ENCODE measurements at regions not wholly inside any gene's neighbourhood (a gene's known extent, or its start where the extent isn't known, plus 50 kb on each side); places are given as distances from the start of the nearest gene placed in this dataset.

DNA sequence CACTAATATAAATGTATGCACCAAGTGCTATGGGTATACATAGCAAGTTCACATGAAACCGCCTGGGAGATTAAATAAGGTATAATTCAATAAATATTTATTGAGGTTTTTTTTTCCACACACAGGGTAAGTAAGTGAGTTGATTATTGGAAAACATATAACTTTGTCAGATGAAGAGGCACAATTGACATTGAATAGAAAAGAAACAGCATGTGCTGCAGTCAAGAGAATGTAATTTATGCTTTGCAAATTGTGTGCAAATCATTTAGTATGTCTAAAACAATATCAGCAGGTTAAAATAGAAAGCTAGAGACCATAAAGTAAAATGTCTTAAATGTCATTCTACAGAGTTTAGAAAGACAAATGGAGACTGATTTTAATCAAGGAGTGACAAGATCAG lies 560.0 kb downstream of the AMY1C start (continued):
- TF ChIP-seq, protein P1, sequence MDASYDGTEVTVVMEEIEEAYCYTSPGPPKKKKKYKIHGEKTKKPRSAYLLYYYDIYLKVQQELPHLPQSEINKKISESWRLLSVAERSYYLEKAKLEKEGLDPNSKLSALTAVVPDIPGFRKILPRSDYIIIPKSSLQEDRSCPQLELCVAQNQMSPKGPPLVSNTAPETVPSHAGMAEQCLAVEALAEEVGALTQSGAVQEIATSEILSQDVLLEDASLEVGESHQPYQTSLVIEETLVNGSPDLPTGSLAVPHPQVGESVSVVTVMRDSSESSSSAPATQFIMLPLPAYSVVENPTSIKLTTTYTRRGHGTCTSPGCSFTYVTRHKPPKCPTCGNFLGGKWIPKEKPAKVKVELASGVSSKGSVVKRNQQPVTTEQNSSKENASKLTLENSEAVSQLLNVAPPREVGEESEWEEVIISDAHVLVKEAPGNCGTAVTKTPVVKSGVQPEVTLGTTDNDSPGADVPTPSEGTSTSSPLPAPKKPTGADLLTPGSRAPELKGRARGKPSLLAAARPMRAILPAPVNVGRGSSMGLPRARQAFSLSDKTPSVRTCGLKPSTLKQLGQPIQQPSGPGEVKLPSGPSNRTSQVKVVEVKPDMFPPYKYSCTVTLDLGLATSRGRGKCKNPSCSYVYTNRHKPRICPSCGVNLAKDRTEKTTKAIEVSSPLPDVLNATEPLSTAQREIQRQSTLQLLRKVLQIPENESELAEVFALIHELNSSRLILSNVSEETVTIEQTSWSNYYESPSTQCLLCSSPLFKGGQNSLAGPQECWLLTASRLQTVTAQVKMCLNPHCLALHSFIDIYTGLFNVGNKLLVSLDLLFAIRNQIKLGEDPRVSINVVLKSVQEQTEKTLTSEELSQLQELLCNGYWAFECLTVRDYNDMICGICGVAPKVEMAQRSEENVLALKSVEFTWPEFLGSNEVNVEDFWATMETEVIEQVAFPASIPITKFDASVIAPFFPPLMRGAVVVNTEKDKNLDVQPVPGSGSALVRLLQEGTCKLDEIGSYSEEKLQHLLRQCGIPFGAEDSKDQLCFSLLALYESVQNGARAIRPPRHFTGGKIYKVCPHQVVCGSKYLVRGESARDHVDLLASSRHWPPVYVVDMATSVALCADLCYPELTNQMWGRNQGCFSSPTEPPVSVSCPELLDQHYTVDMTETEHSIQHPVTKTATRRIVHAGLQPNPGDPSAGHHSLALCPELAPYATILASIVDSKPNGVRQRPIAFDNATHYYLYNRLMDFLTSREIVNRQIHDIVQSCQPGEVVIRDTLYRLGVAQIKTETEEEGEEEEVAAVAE (CRISPR knock-in tag; IDR thresholded peaks at IDR 0.05; ENCODE audit: borderline replicate concordance) = no peak
- TF ChIP-seq ZNF451 (CRISPR knock-in tag; IDR thresholded peaks at IDR 0.05) (no peak), ZNF33B (CRISPR knock-in tag; IDR thresholded peaks at IDR 0.05) (no peak), ZNF274 (CRISPR knock-in tag; IDR thresholded peaks at IDR 0.05) (no peak), CBX2 (IDR thresholded peaks at IDR 0.05; ENCODE audit: low read depth, low read length) (no peak), CBX2 (CRISPR knock-in tag; IDR thresholded peaks at IDR 0.05; ENCODE audit: low read depth) (no peak), MIXL1 (CRISPR knock-in tag; IDR thresholded peaks at IDR 0.05) (no peak), RAD21 (CRISPR knock-in tag; IDR thresholded peaks at IDR 0.05) (no peak)
- TF ChIP-seq, protein P2, sequence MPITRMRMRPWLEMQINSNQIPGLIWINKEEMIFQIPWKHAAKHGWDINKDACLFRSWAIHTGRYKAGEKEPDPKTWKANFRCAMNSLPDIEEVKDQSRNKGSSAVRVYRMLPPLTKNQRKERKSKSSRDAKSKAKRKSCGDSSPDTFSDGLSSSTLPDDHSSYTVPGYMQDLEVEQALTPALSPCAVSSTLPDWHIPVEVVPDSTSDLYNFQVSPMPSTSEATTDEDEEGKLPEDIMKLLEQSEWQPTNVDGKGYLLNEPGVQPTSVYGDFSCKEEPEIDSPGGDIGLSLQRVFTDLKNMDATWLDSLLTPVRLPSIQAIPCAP (CRISPR knock-in tag; IDR thresholded peaks at IDR 0.05; ENCODE audit: low read depth) = no peak
- TF ChIP-seq, protein P3, sequence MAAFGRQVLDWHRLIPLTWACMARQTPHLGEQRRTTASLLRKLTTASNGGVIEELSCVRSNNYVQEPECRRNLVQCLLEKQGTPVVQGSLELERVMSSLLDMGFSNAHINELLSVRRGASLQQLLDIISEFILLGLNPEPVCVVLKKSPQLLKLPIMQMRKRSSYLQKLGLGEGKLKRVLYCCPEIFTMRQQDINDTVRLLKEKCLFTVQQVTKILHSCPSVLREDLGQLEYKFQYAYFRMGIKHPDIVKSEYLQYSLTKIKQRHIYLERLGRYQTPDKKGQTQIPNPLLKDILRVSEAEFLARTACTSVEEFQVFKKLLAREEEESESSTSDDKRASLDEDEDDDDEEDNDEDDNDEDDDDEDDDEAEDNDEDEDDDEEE (CRISPR knock-in tag; IDR thresholded peaks at IDR 0.05) = no peak
